ENCODE measurements at regions not wholly inside any gene's neighbourhood (a gene's known extent, or its start where the extent isn't known, plus 50 kb on each side); places are given as distances from the start of the nearest gene placed in this dataset.
"Not testable (repeated sequence)": the region's sequence is repeated elsewhere in the genome, so short reads cannot be mapped to it uniquely, and the experiment has no call there.

- Histone ChIP-seq H3K27me3 (ENCODE audit: low read depth) (no peaks in the 10 kb centered on the region), H3K9me3 (no peaks in the 10 kb centered on the region), H3K4me3 (no peak overlapping the region), H3K4me1 (no peaks in the 10 kb centered on the region), H3K36me3 (replicated peaks) (no peaks in the 10 kb centered on the region)
- in situ Hi-C loops (cut with MboI; ENCODE audit: low sequenced_read_pairs) = loop anchor here (25.0 kb wide), 2 partner anchors 102 to 323 kb away; no protein-coding TSS in a partner anchor
- DNase-seq (ENCODE audit: low spot score in 2 of 2) = no peak
These were observed 147.3 kb upstream of the TCF4 start for GRCh38 chr18:55735199-55735855.

- Histone ChIP-seq H3K4me3 (no peak overlapping the region), H3K4me1 (peaks cover 10% of the 10 kb centered on the region), H3K27me3 (ENCODE audit: low read depth) (no peaks in the 10 kb centered on the region), H3K36me3 (replicated peaks) (no peaks in the 10 kb centered on the region), H3K9me3 (no peaks in the 10 kb centered on the region)
- peak in 1 of 2 experiments; percentile 7 for DNase-seq (ENCODE audit: low spot score in 2 of 2)
- in situ Hi-C loops (cut with MboI; ENCODE audit: low sequenced_read_pairs) = loop anchor here (25.0 kb wide), 2 partner anchors 105 to 320 kb away; no protein-coding TSS in a partner anchor
These were observed 144.5 kb upstream of the TCF4 start for GRCh38 chr18:55732227-55733106.

- Histone ChIP-seq H3K36me3 (replicated peaks) (no peaks in the 10 kb centered on the region), H3K9me3 (no peaks in the 10 kb centered on the region), H3K4me3 (no peak overlapping the region), H3K4me1 (peaks cover 10% of the 10 kb centered on the region), H3K27me3 (ENCODE audit: low read depth) (no peaks in the 10 kb centered on the region)
- in situ Hi-C loops (cut with MboI; ENCODE audit: low sequenced_read_pairs) = loop anchor here (25.0 kb wide), 2 partner anchors 106 to 319 kb away; no protein-coding TSS in a partner anchor
- DNase-seq (ENCODE audit: low spot score in 2 of 2) = no peak
These were observed 143.6 kb upstream of the TCF4 start for GRCh38 chr18:55731594-55732042.

- in situ Hi-C loops (cut with MboI; ENCODE audit: low sequenced_read_pairs); H3K9me3 ChIP-seq; H3K4me3 ChIP-seq; H3K4me1 ChIP-seq; H3K36me3 ChIP-seq (replicated peaks); H3K27me3 ChIP-seq (ENCODE audit: low read depth); DNase-seq (ENCODE audit: low spot score in 2 of 2): not testable (repeated sequence)
These were observed 133.0 kb upstream of the TCF4 start for GRCh38 chr18:55721006-55721405.

GRCh38 chr18:55713707-55714106 is 125.7 kb upstream of the TCF4 start:
- in situ Hi-C loops (cut with MboI; ENCODE audit: low sequenced_read_pairs) = no loop called here
- DNase-seq (ENCODE audit: low spot score in 2 of 2) = no peak

GRCh38 chr18:55706898-55707297 is 118.9 kb upstream of the TCF4 start:
- in situ Hi-C loops (cut with MboI; ENCODE audit: low sequenced_read_pairs) = no loop called here

More at GRCh38 chr18:55713707-55714106, 125.7 kb upstream of the TCF4 start:
- Histone ChIP-seq H3K9me3 (no peaks in the 10 kb centered on the region), H3K36me3 (replicated peaks) (no peaks in the 10 kb centered on the region), H3K27me3 (ENCODE audit: low read depth) (no peaks in the 10 kb centered on the region), H3K4me1 (no peaks in the 10 kb centered on the region), H3K4me3 (no peak overlapping the region)

GRCh38 chr18:55699233-55699765 is 111.3 kb upstream of the TCF4 start:
- no peaks in the 10 kb centered on the region for H3K9me3 ChIP-seq
- H3K27me3 ChIP-seq (ENCODE audit: low read depth) = no peaks in the 10 kb centered on the region
- H3K36me3 ChIP-seq (replicated peaks) = no peaks in the 10 kb centered on the region
- in situ Hi-C loops (cut with MboI; ENCODE audit: low sequenced_read_pairs) = no loop called here
- H3K4me1 ChIP-seq = no peaks in the 10 kb centered on the region
- no peak overlapping the region for H3K4me3 ChIP-seq
- no peak for DNase-seq (ENCODE audit: low spot score in 2 of 2)

More at GRCh38 chr18:55706898-55707297, 118.9 kb upstream of the TCF4 start:
- no peak for DNase-seq (ENCODE audit: low spot score in 2 of 2)
- H3K4me1 ChIP-seq = no peaks in the 10 kb centered on the region
- no peaks in the 10 kb centered on the region for H3K27me3 ChIP-seq (ENCODE audit: low read depth)
- no peaks in the 10 kb centered on the region for H3K36me3 ChIP-seq (replicated peaks)
- H3K9me3 ChIP-seq = no peaks in the 10 kb centered on the region
- no peak overlapping the region for H3K4me3 ChIP-seq

GRCh38 chr18:55696811-55697210 is 108.8 kb upstream of the TCF4 start:
- Histone ChIP-seq H3K27me3 (ENCODE audit: low read depth) (no peaks in the 10 kb centered on the region), H3K36me3 (replicated peaks) (no peaks in the 10 kb centered on the region), H3K9me3 (no peaks in the 10 kb centered on the region), H3K4me1 (no peaks in the 10 kb centered on the region; the same call in 1 of the 2 replicates), H3K4me3 (no peak overlapping the region)
- no peak for DNase-seq (ENCODE audit: low spot score in 2 of 2)
- in situ Hi-C loops (cut with MboI; ENCODE audit: low sequenced_read_pairs) = no loop called here

- in situ Hi-C loops (cut with MboI; ENCODE audit: low sequenced_read_pairs) = no loop called here
These were observed 107.1 kb upstream of the TCF4 start for GRCh38 chr18:55695091-55695490.

GRCh38 chr18:55694291-55694690 is 106.3 kb upstream of the TCF4 start:
- H3K4me3 ChIP-seq = no peak overlapping the region
- in situ Hi-C loops (cut with MboI; ENCODE audit: low sequenced_read_pairs) = no loop called here
- H3K9me3 ChIP-seq = no peaks in the 10 kb centered on the region
- H3K4me1 ChIP-seq = no peaks in the 10 kb centered on the region; the same call in 1 of the 2 replicates
- H3K36me3 ChIP-seq (replicated peaks) = no peaks in the 10 kb centered on the region
- no peak for DNase-seq (ENCODE audit: low spot score in 2 of 2)
- peaks cover 10% of the 10 kb centered on the region for H3K27me3 ChIP-seq (ENCODE audit: low read depth)

More at GRCh38 chr18:55695091-55695490, 107.1 kb upstream of the TCF4 start:
- no peaks in the 10 kb centered on the region for H3K9me3 ChIP-seq
- no peak overlapping the region for H3K4me3 ChIP-seq
- peaks cover 5% of the 10 kb centered on the region for H3K27me3 ChIP-seq (ENCODE audit: low read depth)
- DNase-seq (ENCODE audit: low spot score in 2 of 2) = no peak
- H3K36me3 ChIP-seq (replicated peaks) = no peaks in the 10 kb centered on the region
- no peaks in the 10 kb centered on the region; the same call in 1 of the 2 replicates for H3K4me1 ChIP-seq

- H3K9me3 ChIP-seq = no peaks in the 10 kb centered on the region
- H3K4me3 ChIP-seq = no peak overlapping the region
- in situ Hi-C loops (cut with MboI; ENCODE audit: low sequenced_read_pairs) = no loop called here
- H3K27me3 ChIP-seq (ENCODE audit: low read depth) = peaks cover 13% of the 10 kb centered on the region
- no peaks in the 10 kb centered on the region; the same call in 1 of the 2 replicates for H3K4me1 ChIP-seq
- DNase-seq (ENCODE audit: low spot score in 2 of 2) = no peak
- H3K36me3 ChIP-seq (replicated peaks) = no peaks in the 10 kb centered on the region
These were observed 100.0 kb upstream of the TCF4 start for GRCh38 chr18:55688030-55688429.

GRCh38 chr18:55687106-55687505 is 99.1 kb upstream of the TCF4 start:
- DNase-seq (ENCODE audit: low spot score in 2 of 2) = no peak
- H3K36me3 ChIP-seq (replicated peaks) = no peaks in the 10 kb centered on the region
- no peak overlapping the region for H3K4me3 ChIP-seq
- no peaks in the 10 kb centered on the region for H3K4me1 ChIP-seq
- no peaks in the 10 kb centered on the region for H3K9me3 ChIP-seq
- in situ Hi-C loops (cut with MboI; ENCODE audit: low sequenced_read_pairs) = no loop called here
- peaks cover 13% of the 10 kb centered on the region for H3K27me3 ChIP-seq (ENCODE audit: low read depth)

- no peak for DNase-seq (ENCODE audit: low spot score in 2 of 2)
- in situ Hi-C loops (cut with MboI; ENCODE audit: low sequenced_read_pairs) = no loop called here
- Histone ChIP-seq H3K9me3 (no peaks in the 10 kb centered on the region), H3K4me1 (no peaks in the 10 kb centered on the region), H3K27me3 (ENCODE audit: low read depth) (peaks cover 11% of the 10 kb centered on the region), H3K36me3 (replicated peaks) (no peaks in the 10 kb centered on the region), H3K4me3 (no peak overlapping the region)
These were observed 97.6 kb upstream of the TCF4 start for GRCh38 chr18:55685638-55686037.

Data from HAP-1 (cell line).